ENCODE measurements at regions not wholly inside any gene's neighbourhood (a gene's known extent, or its start where the extent isn't known, plus 50 kb on each side); places are given as distances from the start of the nearest gene placed in this dataset. TPM values are rescaled to one million over a fixed set of nuclear protein-coding genes. Genes with fewer than 3 reads are reported as not detected.

DNA sequence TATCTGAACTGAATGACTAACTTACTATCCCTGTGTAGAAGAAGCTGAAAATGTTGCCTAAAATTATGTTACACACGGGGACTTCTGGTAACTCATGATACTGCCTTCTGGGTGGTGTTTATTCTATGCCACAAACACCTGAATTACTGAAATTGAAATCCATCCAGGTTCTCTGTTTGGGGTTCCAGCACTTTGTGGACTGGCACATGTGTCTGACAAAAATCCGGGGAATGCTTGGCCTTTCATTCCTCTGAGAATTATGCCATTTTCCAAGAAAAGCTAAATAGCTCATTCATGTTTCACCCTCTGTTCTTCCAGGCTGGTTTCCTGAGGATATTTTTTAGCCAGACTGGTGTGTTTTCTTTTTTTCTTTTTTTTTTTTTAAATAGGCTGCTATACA is 59.5 kb upstream of the POU3F3 start (continued):
- TF ChIP-seq POLR2AphosphoS5 (IDR thresholded peaks at IDR 0.05; ENCODE audit: low read depth): no peak
- TF ChIP-seq NANOG (IDR thresholded peaks at IDR 0.05; ENCODE audit: borderline replicate concordance): no peak
- TF ChIP-seq, protein P1, sequence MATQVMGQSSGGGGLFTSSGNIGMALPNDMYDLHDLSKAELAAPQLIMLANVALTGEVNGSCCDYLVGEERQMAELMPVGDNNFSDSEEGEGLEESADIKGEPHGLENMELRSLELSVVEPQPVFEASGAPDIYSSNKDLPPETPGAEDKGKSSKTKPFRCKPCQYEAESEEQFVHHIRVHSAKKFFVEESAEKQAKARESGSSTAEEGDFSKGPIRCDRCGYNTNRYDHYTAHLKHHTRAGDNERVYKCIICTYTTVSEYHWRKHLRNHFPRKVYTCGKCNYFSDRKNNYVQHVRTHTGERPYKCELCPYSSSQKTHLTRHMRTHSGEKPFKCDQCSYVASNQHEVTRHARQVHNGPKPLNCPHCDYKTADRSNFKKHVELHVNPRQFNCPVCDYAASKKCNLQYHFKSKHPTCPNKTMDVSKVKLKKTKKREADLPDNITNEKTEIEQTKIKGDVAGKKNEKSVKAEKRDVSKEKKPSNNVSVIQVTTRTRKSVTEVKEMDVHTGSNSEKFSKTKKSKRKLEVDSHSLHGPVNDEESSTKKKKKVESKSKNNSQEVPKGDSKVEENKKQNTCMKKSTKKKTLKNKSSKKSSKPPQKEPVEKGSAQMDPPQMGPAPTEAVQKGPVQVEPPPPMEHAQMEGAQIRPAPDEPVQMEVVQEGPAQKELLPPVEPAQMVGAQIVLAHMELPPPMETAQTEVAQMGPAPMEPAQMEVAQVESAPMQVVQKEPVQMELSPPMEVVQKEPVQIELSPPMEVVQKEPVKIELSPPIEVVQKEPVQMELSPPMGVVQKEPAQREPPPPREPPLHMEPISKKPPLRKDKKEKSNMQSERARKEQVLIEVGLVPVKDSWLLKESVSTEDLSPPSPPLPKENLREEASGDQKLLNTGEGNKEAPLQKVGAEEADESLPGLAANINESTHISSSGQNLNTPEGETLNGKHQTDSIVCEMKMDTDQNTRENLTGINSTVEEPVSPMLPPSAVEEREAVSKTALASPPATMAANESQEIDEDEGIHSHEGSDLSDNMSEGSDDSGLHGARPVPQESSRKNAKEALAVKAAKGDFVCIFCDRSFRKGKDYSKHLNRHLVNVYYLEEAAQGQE (IDR thresholded peaks at IDR 0.05; ENCODE audit: unreplicated experiment): no peak
- TF ChIP-seq CREB1 (CRISPR knock-in tag; IDR thresholded peaks at IDR 0.05; ENCODE audit: low read depth): no peak
- no peak for TF ChIP-seq ZNF331 (CRISPR knock-in tag; IDR thresholded peaks at IDR 0.05; ENCODE audit: low read depth)
- TF ChIP-seq ZNF114 (CRISPR knock-in tag; IDR thresholded peaks at IDR 0.05): no peak
- TF ChIP-seq EZH2phosphoT487 (IDR thresholded peaks at IDR 0.05; ENCODE audit: unreplicated experiment): no peak

Small RNA genes lying in the stretch of these regions (small RNA-seq; reads per million reads assigned to genes)
- gene RF00139 (ENCODE audit: low replicate concordance) (not detected), gene RF02091 (ENCODE audit: low replicate concordance) (not detected)
